ENCODE measurements at regions not wholly inside any gene's neighbourhood (a gene's known extent, or its start where the extent isn't known, plus 50 kb on each side); places are given as distances from the start of the nearest gene placed in this dataset.

DNA sequence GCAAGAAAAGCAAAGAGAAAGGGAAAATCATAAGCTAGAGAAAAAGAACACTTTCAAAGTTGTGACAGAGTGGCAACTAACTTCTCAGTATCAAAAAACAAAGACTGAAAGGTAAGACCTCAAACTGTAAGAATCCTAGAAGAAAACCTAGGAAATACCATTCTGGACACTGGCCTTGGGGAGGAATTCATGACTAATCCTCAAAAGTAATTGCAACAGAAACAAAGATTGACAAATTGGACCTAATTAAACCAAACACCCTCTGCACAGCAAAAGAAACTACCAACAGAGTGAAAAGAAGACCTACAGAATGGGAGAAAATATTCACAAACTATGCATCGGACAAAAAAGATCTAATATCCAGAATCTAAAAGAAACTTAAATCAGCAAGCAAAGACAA lies 79.1 kb downstream of the FEM1C start:
- Histone ChIP-seq H3K9ac (ENCODE audit: extremely low read depth, insufficient read length, low read length) (no peak overlapping the region), H3K79me2 (ENCODE audit: insufficient read depth, low read length) (no peaks in the 10 kb centered on the region), H2AFZ (ENCODE audit: low read length) (no peak overlapping the region), H3K27me3 (ENCODE audit: insufficient read depth, low read length) (no peaks in the 10 kb centered on the region), H3K18ac (ENCODE audit: insufficient read length, low read depth, low read length) (no peak overlapping the region), H2BK15ac (ENCODE audit: low read depth, low read length) (no peak overlapping the region), H3K4me2 (ENCODE audit: insufficient read depth, insufficient read length, low read length) (no peak overlapping the region), H3K9me3 (ENCODE audit: control insufficient read depth, low read depth, low read length) (no peaks in the 10 kb centered on the region), H4K5ac (ENCODE audit: insufficient read length, low read depth, low read length) (no peak overlapping the region), H3K23me2 (ENCODE audit: insufficient read length, low read depth, low read length, poor library complexity, severe bottlenecking) (no peaks in the 10 kb centered on the region), H2BK12ac (ENCODE audit: insufficient read length, low read depth, low read length) (no peak overlapping the region), H3K14ac (ENCODE audit: insufficient read depth, low read length) (no peak overlapping the region), H3T11ph (ENCODE audit: low read length) (no peak overlapping the region), H3K23ac (ENCODE audit: insufficient read length, low read depth, low read length) (no peak overlapping the region), H3K56ac (ENCODE audit: insufficient read length, low read depth, low read length) (no peak overlapping the region), H2BK20ac (ENCODE audit: low read depth, low read length, poor library complexity, severe bottlenecking) (no peak overlapping the region), H3K4me1 (ENCODE audit: insufficient read depth, low read length) (no peaks in the 10 kb centered on the region), H4K8ac (replicated peaks; ENCODE audit: insufficient read length, low read depth, low read length) (no peak overlapping the region), H2BK120ac (ENCODE audit: low read depth, low read length, poor library complexity, severe bottlenecking) (no peak overlapping the region), H3K79me1 (ENCODE audit: insufficient read depth, low read depth, low read length, poor library complexity, severe bottlenecking) (no peaks in the 10 kb centered on the region), H2BK5ac (ENCODE audit: insufficient read length, low read length) (no peak overlapping the region), H4K20me1 (ENCODE audit: control insufficient read depth, insufficient read depth, insufficient read length) (no peaks in the 10 kb centered on the region), H2AK5ac (ENCODE audit: insufficient read length, low read length) (no peak overlapping the region), H3K4ac (ENCODE audit: low read depth, low read length) (no peak overlapping the region), H4K91ac (ENCODE audit: insufficient read length, low read depth, low read length) (no peak overlapping the region), H3K27ac (ENCODE audit: insufficient read length, low read depth, low read length) (no peak overlapping the region)
- Mint-ChIP-seq H3K36me3 (ENCODE audit: insufficient read depth in 1 of 3, low read depth in 3 of 3) (no peaks in the 10 kb centered on the region), H3K9me3 (no peaks in the 10 kb centered on the region; a peak in 1 of 5 replicates), H3K27me3 (ENCODE audit: low read depth) (no peaks in the 10 kb centered on the region), H3K27ac (no peak overlapping the region), H3K4me1 (peaks cover 0 to 5% of the 10 kb centered on the region in 2 experiments; a peak in 2 of 4 replicates), H3K4me3 (no peak overlapping the region)
- DNase-seq, result no peak
- WGBS (ENCODE audit: extremely low coverage, insufficient read length, low lambda C conversion rate), result no CpG with 5 or more reads among the region's 1 CpG
- TF ChIP-seq, protein P1, sequence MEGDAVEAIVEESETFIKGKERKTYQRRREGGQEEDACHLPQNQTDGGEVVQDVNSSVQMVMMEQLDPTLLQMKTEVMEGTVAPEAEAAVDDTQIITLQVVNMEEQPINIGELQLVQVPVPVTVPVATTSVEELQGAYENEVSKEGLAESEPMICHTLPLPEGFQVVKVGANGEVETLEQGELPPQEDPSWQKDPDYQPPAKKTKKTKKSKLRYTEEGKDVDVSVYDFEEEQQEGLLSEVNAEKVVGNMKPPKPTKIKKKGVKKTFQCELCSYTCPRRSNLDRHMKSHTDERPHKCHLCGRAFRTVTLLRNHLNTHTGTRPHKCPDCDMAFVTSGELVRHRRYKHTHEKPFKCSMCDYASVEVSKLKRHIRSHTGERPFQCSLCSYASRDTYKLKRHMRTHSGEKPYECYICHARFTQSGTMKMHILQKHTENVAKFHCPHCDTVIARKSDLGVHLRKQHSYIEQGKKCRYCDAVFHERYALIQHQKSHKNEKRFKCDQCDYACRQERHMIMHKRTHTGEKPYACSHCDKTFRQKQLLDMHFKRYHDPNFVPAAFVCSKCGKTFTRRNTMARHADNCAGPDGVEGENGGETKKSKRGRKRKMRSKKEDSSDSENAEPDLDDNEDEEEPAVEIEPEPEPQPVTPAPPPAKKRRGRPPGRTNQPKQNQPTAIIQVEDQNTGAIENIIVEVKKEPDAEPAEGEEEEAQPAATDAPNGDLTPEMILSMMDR (conservative IDR thresholded peaks at IDR 0.05), result no peak
